IPS-NIHi7 (cell line): ENCODE measurements at regions not wholly inside any gene's neighbourhood (a gene's known extent, or its start where the extent isn't known, plus 50 kb on each side); places are given as distances from the start of the nearest gene placed in this dataset.
A peak's percentile ranks its signal among the peaks of the same experiment; 100 is the strongest.

Experiments used
- DNase-seq: peaks from one replicate; pipeline ENCODE4 v3.0.0; 2012; ENCODE audit warnings: mixed read lengths; ENCODE audit errors: extremely low spot score

- no peak for DNase-seq
These were observed 371.8 kb upstream of the SULF2 start for GRCh38 chr20:48156951-48157700.

- no peak for DNase-seq
These were observed 371.2 kb upstream of the SULF2 start for GRCh38 chr20:48156521-48156920.

- no peak for DNase-seq
These were observed 370.0 kb upstream of the SULF2 start for GRCh38 chr20:48155268-48155667.

GRCh38 chr20:48154040-48154765, 368.9 kb upstream of the SULF2 start:
- no peak for DNase-seq

- DNase-seq: peak; percentile 36
These were observed 368.2 kb upstream of the SULF2 start for GRCh38 chr20:48153523-48153922.

- no peak for DNase-seq
These were observed 367.8 kb upstream of the SULF2 start for GRCh38 chr20:48153103-48153502.

- DNase-seq: no peak
These were observed 365.3 kb upstream of the SULF2 start for GRCh38 chr20:48150568-48150967.

- DNase-seq: no peak
These were observed 364.6 kb upstream of the SULF2 start for GRCh38 chr20:48149902-48150301.

- no peak for DNase-seq
These were observed 363.8 kb upstream of the SULF2 start for GRCh38 chr20:48148916-48149672.

- DNase-seq: no peak
These were observed 362.7 kb upstream of the SULF2 start for GRCh38 chr20:48148020-48148419.

- DNase-seq: no peak
These were observed 362.0 kb upstream of the SULF2 start for GRCh38 chr20:48147311-48147710.

- no peak for DNase-seq
These were observed 361.6 kb upstream of the SULF2 start for GRCh38 chr20:48146877-48147276.

GRCh38 chr20:48146308-48146707, 361.0 kb upstream of the SULF2 start:
- no peak for DNase-seq

GRCh38 chr20:48143435-48144081, 358.3 kb upstream of the SULF2 start:
- no peak for DNase-seq

GRCh38 chr20:48142516-48142773, 357.2 kb upstream of the SULF2 start:
- no peak for DNase-seq

GRCh38 chr20:48141660-48142515, 356.6 kb upstream of the SULF2 start:
- DNase-seq: no peak

GRCh38 chr20:48139262-48140041, 354.2 kb upstream of the SULF2 start:
- DNase-seq: no peak

- no peak for DNase-seq
These were observed 347.6 kb upstream of the SULF2 start for GRCh38 chr20:48132834-48133233.

- no peak for DNase-seq
These were observed 346.3 kb upstream of the SULF2 start for GRCh38 chr20:48131581-48131980.

- DNase-seq: no peak
These were observed 344.2 kb upstream of the SULF2 start for GRCh38 chr20:48129345-48129942.
